ENCODE measurements at regions not wholly inside any gene's neighbourhood (a gene's known extent, or its start where the extent isn't known, plus 50 kb on each side); places are given as distances from the start of the nearest gene placed in this dataset.
A peak's percentile ranks its signal among the peaks of the same experiment; 100 is the strongest.

DNA sequence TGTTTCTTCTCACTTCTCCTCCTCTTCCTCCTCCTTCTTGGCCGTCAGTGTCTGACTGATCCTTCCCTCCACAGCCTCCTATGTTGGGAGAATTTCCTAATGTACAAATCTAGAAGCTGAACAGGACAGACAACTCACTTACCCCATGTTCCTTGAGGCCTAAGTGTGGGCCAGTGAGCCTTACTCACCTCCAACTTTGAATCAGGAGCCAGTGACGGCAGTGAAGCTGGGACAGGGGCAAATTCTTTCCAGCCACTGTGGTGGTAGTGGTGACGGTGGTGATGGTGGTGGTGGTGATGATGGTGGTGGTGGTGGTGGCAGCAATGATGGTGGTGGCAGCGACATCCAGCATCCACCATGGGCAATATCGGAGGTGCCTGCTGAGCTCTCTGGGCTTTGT, 166.3 kb downstream of the FAM43A start:
- H3K4me3 ChIP-seq (ENCODE audit: low read depth in 1 of 2, low read length in 2 of 2) = no peak overlapping the region
- H3K36me3 ChIP-seq (ENCODE audit: control insufficient read depth in 1 of 2, insufficient read depth in 2 of 2, low read length in 2 of 2) = no peaks in the 10 kb centered on the region
- no peak overlapping the region for H3K27ac ChIP-seq (ENCODE audit: low read depth, low read length)
- no peaks in the 10 kb centered on the region for H3K9me3 ChIP-seq (ENCODE audit: control insufficient read depth in 1 of 2, low read length in 2 of 2)
- H3K27me3 ChIP-seq (ENCODE audit: control insufficient read depth in 1 of 2, insufficient read depth in 2 of 2, low read length in 2 of 2) = no peaks in the 10 kb centered on the region
- peaks cover 10 to 22% of the 10 kb centered on the region in 2 donors for H3K4me1 ChIP-seq (ENCODE audit: control insufficient read depth in 1 of 2, insufficient read depth in 2 of 2, low read length in 2 of 2)
- H3K9ac ChIP-seq (ENCODE audit: low read depth in 1 of 2, low read length in 2 of 2) = no peak overlapping the region

DNA sequence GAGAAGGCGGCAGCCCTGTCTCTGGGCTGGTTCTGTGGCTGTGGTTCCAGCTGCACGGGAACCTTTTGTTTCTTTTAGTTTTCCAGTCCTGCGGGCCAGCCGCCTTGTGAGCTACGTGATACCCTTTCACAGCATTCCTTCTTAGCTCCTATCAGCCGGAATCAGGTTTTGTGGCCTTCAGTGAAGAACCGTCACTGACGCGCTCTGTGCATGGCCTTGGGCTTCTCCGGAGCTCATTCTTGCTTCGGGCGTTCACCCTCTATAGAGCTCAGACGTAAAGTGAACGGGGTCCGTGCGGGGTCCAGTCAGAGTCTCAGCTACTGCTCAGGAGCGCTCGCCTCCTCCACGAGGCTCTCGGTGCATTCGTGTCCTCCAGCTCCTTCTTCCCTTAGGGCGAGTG, 166.7 kb downstream of the FAM43A start:
- Histone ChIP-seq H3K9me3 (ENCODE audit: control insufficient read depth in 1 of 2, low read length in 2 of 2) (no peaks in the 10 kb centered on the region), H3K27me3 (ENCODE audit: control insufficient read depth in 1 of 2, insufficient read depth in 2 of 2, low read length in 2 of 2) (no peaks in the 10 kb centered on the region), H3K27ac (ENCODE audit: low read depth, low read length) (no peak overlapping the region), H3K36me3 (ENCODE audit: control insufficient read depth in 1 of 2, insufficient read depth in 2 of 2, low read length in 2 of 2) (no peaks in the 10 kb centered on the region), H3K9ac (ENCODE audit: low read depth in 1 of 2, low read length in 2 of 2) (no peak overlapping the region), H3K4me1 (ENCODE audit: control insufficient read depth in 1 of 2, insufficient read depth in 2 of 2, low read length in 2 of 2) (peaks cover 14 to 22% of the 10 kb centered on the region in 2 donors), H3K4me3 (ENCODE audit: low read depth in 1 of 2, low read length in 2 of 2) (no peak overlapping the region)

DNA sequence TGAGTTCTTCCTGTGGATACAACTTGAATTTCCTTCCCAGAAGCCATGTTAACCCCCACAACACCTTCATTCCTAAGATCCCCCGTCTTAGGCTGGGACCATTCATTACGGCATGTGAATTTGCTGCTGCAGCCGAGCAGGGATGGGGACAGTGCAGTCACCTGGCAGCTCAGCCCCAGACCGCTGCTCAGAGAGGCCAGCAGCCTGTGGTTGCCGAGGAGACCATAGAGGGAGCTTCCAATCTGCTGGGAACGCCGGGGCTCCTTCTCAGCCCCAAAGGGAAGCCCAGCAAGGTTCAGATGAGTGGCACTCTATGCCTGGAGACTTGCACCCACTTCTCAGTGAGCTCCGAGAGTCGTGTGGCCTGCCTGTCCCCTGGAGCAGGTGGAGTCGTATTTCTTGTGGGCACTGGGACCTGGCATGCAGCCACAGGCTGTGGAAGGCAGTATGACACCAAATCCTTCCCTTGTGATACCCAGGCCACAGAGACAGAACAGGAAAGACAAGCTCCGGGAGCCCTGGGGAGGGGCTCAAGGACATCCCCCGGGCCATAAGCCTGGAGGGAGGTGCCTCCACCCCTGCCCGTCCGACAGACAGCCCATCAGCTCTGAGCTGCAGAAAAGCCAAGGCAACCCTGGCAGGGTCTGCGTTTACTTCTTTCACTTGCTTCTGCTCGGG, 167.3 kb downstream of the FAM43A start:
- Histone ChIP-seq H3K9me3 (ENCODE audit: control insufficient read depth in 1 of 2, low read length in 2 of 2) (no peaks in the 10 kb centered on the region), H3K36me3 (ENCODE audit: control insufficient read depth in 1 of 2, insufficient read depth in 2 of 2, low read length in 2 of 2) (no peaks in the 10 kb centered on the region), H3K27ac (ENCODE audit: low read depth, low read length) (no peak overlapping the region), H3K4me3 (ENCODE audit: low read depth in 1 of 2, low read length in 2 of 2) (no peak overlapping the region), H3K4me1 (ENCODE audit: control insufficient read depth in 1 of 2, insufficient read depth in 2 of 2, low read length in 2 of 2) (peaks cover 16 to 22% of the 10 kb centered on the region in 2 donors), H3K9ac (ENCODE audit: low read depth in 1 of 2, low read length in 2 of 2) (no peak overlapping the region), H3K27me3 (ENCODE audit: control insufficient read depth in 1 of 2, insufficient read depth in 2 of 2, low read length in 2 of 2) (no peaks in the 10 kb centered on the region)

DNA sequence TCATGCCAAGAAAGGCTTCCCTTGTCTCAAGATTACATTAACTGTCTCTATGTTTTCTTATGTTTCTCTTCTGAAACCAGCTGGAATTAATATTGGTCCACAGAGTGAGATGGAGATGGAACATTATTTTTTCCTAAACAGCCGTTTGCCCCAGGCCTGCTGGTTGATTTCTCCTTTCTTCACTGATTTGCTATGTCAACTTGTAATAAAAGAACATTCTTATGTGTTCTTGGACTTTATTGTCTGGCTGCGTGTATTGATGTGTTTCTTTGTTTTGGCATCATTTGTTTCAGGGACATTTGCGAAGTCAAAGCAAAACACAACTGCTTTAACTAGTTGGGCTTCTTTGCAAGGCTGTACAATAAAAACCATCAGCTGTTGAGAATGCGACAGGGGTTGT, 168.5 kb downstream of the FAM43A start:
- Histone ChIP-seq H3K27me3 (ENCODE audit: control insufficient read depth in 1 of 2, insufficient read depth in 2 of 2, low read length in 2 of 2) (no peaks in the 10 kb centered on the region), H3K4me1 (ENCODE audit: control insufficient read depth in 1 of 2, insufficient read depth in 2 of 2, low read length in 2 of 2) (peaks cover 16 to 22% of the 10 kb centered on the region in 2 donors), H3K9me3 (ENCODE audit: control insufficient read depth in 1 of 2, low read length in 2 of 2) (no peaks in the 10 kb centered on the region), H3K36me3 (ENCODE audit: control insufficient read depth in 1 of 2, insufficient read depth in 2 of 2, low read length in 2 of 2) (no peaks in the 10 kb centered on the region), H3K9ac (ENCODE audit: low read depth in 1 of 2, low read length in 2 of 2) (no peak overlapping the region), H3K27ac (ENCODE audit: low read depth, low read length) (no peak overlapping the region), H3K4me3 (ENCODE audit: low read depth in 1 of 2, low read length in 2 of 2) (peak overlapping the region in 1 of 2 donors; percentile 60)

DNA sequence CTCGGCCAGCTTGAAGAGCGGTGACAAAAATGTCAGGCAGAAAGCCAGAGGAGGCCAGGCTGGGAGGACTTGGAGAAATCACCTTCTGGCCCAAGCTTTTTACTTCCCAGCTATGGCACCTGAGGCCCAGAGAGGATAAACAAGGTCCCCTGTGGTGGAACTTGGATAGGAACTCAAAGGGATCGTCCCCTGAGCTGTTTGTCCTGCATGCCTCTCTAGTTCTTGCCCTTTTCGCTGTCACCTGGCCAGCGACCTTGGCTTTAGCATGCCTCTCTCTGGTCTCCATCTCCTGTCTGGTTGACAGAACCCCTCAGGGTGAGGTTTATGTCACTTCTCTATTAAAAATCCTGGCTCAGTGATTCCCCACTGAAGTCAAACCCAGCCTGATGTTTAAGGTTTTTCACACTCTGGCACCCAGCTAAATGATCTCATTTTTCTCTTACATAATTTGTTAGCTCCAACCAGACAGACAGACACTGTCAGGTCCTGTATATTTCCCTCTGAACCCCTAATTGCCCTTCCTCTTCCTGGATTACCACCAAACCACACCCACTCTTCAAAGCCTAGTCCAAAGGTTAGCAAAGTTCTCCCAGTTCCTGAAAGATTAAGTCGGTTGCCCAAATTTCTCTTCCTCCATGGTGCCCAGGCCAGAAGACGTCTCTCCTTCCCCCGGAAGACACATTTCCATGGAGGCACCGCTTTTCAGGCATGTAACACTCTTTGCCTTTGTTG, 169.1 kb downstream of the FAM43A start:
- Histone ChIP-seq H3K4me3 (ENCODE audit: low read depth in 1 of 2, low read length in 2 of 2) (peak overlapping the region; percentile 36 to 60), H3K9ac (ENCODE audit: low read depth in 1 of 2, low read length in 2 of 2) (peak overlapping the region in 1 of 2 donors; percentile 39), H3K4me1 (ENCODE audit: control insufficient read depth in 1 of 2, insufficient read depth in 2 of 2, low read length in 2 of 2) (peaks cover 16 to 22% of the 10 kb centered on the region in 2 donors), H3K36me3 (ENCODE audit: control insufficient read depth in 1 of 2, insufficient read depth in 2 of 2, low read length in 2 of 2) (no peaks in the 10 kb centered on the region), H3K27me3 (ENCODE audit: control insufficient read depth in 1 of 2, insufficient read depth in 2 of 2, low read length in 2 of 2) (no peaks in the 10 kb centered on the region), H3K9me3 (ENCODE audit: control insufficient read depth in 1 of 2, low read length in 2 of 2) (no peaks in the 10 kb centered on the region), H3K27ac (ENCODE audit: low read depth, low read length) (no peak overlapping the region)

DNA sequence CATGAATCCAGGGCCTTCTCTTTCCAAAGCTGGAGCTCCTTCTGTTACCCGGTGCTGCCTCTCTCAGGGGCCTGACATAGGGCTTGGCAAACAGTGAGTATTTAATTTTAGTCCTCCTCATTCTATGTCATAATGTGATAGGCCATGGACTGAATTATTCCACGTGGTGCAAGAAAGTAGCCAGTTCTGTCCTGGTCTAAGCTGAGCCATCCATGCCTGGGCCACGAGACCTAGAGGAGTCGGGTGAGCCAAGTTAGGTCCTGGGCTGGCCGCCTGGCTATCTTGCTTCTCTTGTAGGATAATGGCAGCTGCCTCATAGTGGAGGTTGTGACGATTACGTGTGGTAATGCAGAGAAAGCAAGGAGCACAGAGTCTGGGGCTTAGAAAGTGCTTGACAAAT, 170.6 kb downstream of the FAM43A start:
- H3K27ac ChIP-seq (ENCODE audit: low read depth, low read length) = no peak overlapping the region
- no peaks in the 10 kb centered on the region for H3K9me3 ChIP-seq (ENCODE audit: control insufficient read depth in 1 of 2, low read length in 2 of 2)
- no peak overlapping the region for H3K4me3 ChIP-seq (ENCODE audit: low read depth in 1 of 2, low read length in 2 of 2)
- H3K27me3 ChIP-seq (ENCODE audit: control insufficient read depth in 1 of 2, insufficient read depth in 2 of 2, low read length in 2 of 2) = no peaks in the 10 kb centered on the region
- peaks cover 16 to 22% of the 10 kb centered on the region in 2 donors for H3K4me1 ChIP-seq (ENCODE audit: control insufficient read depth in 1 of 2, insufficient read depth in 2 of 2, low read length in 2 of 2)
- H3K36me3 ChIP-seq (ENCODE audit: control insufficient read depth in 1 of 2, insufficient read depth in 2 of 2, low read length in 2 of 2) = no peaks in the 10 kb centered on the region
- H3K9ac ChIP-seq (ENCODE audit: low read depth in 1 of 2, low read length in 2 of 2) = no peak overlapping the region

DNA sequence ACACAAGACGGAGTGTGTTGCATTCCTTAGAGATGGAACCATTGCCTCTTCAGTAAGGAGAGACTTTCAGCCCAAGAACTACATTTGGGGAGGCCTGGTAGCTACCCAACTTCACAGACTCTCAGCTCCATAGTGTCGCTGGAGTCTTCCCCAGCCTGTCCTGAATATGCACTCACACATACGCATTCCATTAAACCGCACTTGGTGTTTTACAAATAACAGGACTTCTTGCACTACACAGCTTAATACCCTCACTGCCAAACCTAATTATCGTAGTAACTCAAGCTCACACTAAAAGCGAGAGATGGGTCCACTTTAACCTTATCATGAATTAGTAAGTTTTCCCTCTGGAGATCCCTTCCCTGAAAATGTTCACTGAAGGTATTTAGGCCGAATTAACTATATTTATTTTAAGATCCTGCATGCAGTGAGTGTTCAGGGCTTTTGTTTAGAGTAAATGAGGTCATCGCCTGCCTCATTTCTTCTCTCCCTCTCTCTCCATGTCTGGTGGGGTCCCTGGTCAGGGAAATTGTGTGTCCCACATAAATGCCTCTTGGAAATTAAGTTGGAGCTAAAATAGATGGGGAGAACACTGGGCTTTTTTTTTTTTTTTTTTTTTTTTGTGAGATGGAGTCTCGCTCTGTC, 171.9 kb downstream of the FAM43A start:
- H3K36me3 ChIP-seq (ENCODE audit: control insufficient read depth in 1 of 2, insufficient read depth in 2 of 2, low read length in 2 of 2) = no peaks in the 10 kb centered on the region

DNA sequence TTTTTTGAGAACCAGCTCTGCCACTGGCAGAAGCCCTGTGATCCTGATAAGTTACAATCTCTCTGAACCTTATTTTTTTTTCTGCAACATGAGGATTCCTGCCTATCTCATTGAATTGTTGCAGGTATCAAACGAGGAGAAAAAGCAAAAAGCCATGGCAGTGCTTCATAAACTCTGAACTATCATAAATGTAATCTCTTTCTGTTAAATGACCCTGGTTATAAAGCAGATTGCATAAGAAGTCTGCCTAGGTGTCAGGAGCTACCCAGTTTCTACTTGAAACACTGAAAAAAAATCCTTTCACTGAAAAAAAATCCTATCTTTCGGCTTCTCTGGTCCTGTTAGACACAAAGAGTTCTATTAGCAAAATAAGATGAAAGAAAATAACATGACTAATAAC, 172.7 kb downstream of the FAM43A start:
- no peaks in the 10 kb centered on the region for H3K27me3 ChIP-seq (ENCODE audit: control insufficient read depth in 1 of 2, insufficient read depth in 2 of 2, low read length in 2 of 2)
- no peak overlapping the region for H3K4me3 ChIP-seq (ENCODE audit: low read depth in 1 of 2, low read length in 2 of 2)
- H3K36me3 ChIP-seq (ENCODE audit: control insufficient read depth in 1 of 2, insufficient read depth in 2 of 2, low read length in 2 of 2) = no peaks in the 10 kb centered on the region
- no peak overlapping the region for H3K27ac ChIP-seq (ENCODE audit: low read depth, low read length)
- H3K9me3 ChIP-seq (ENCODE audit: control insufficient read depth in 1 of 2, low read length in 2 of 2) = no peaks in the 10 kb centered on the region
- no peak overlapping the region for H3K9ac ChIP-seq (ENCODE audit: low read depth in 1 of 2, low read length in 2 of 2)
- H3K4me1 ChIP-seq (ENCODE audit: control insufficient read depth in 1 of 2, insufficient read depth in 2 of 2, low read length in 2 of 2) = peaks cover 12 to 17% of the 10 kb centered on the region in 2 donors

More for the DNA sequence above, 171.9 kb downstream of the FAM43A start:
- Histone ChIP-seq H3K9ac (ENCODE audit: low read depth in 1 of 2, low read length in 2 of 2) (no peak overlapping the region), H3K4me3 (ENCODE audit: low read depth in 1 of 2, low read length in 2 of 2) (no peak overlapping the region), H3K9me3 (ENCODE audit: control insufficient read depth in 1 of 2, low read length in 2 of 2) (no peaks in the 10 kb centered on the region), H3K27ac (ENCODE audit: low read depth, low read length) (no peak overlapping the region), H3K27me3 (ENCODE audit: control insufficient read depth in 1 of 2, insufficient read depth in 2 of 2, low read length in 2 of 2) (no peaks in the 10 kb centered on the region), H3K4me1 (ENCODE audit: control insufficient read depth in 1 of 2, insufficient read depth in 2 of 2, low read length in 2 of 2) (peaks cover 16 to 22% of the 10 kb centered on the region in 2 donors)

DNA sequence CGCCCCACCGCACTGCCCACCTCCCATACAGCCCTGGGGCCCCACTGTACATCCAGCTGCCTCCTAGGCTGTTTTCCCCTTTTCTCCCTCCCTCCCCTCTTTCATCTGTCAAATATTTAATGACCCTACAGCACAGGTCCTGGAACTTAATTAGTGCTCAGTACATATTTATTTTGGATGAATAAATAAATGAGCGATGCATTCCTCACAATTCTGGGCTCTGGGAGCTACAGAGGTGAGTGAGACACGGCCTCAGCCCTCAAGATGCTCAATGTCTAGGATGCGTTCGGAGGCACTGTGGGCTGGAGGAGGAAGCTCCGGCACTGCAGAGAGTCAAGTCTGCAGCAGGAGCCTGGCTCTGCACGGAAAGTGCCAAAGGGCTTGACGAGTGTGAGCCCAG, 175.0 kb downstream of the FAM43A start:
- no peaks in the 10 kb centered on the region for H3K36me3 ChIP-seq (ENCODE audit: control insufficient read depth in 1 of 2, insufficient read depth in 2 of 2, low read length in 2 of 2)
- H3K4me3 ChIP-seq (ENCODE audit: low read depth in 1 of 2, low read length in 2 of 2) = no peak overlapping the region
- H3K9ac ChIP-seq (ENCODE audit: low read depth in 1 of 2, low read length in 2 of 2) = no peak overlapping the region
- peaks cover 0 to 6% of the 10 kb centered on the region in 2 donors for H3K4me1 ChIP-seq (ENCODE audit: control insufficient read depth in 1 of 2, insufficient read depth in 2 of 2, low read length in 2 of 2)
- no peaks in the 10 kb centered on the region for H3K27me3 ChIP-seq (ENCODE audit: control insufficient read depth in 1 of 2, insufficient read depth in 2 of 2, low read length in 2 of 2)
- H3K27ac ChIP-seq (ENCODE audit: low read depth, low read length) = no peak overlapping the region
- H3K9me3 ChIP-seq (ENCODE audit: control insufficient read depth in 1 of 2, low read length in 2 of 2) = no peaks in the 10 kb centered on the region

DNA sequence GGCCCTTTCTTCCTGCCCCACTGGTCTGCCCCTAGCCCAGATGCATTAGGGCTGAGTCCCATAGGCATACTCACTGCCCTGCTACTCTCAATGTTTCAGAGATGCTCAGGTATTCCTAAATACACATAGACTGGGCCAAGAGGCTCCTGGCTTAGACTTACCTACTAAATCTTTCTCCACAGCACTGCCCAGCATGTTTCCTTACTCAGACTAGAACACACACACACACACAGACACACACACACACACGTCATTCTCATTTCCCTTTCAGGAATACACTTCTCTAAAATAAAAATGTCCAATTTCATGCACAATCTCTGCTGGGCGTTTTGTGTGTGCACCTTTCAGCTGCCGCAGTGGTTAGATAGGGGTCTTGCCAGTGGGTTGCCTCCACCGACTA, 175.7 kb downstream of the FAM43A start:
- Histone ChIP-seq H3K9ac (ENCODE audit: low read depth in 1 of 2, low read length in 2 of 2) (no peak overlapping the region), H3K36me3 (ENCODE audit: control insufficient read depth in 1 of 2, insufficient read depth in 2 of 2, low read length in 2 of 2) (no peaks in the 10 kb centered on the region), H3K27me3 (ENCODE audit: control insufficient read depth in 1 of 2, insufficient read depth in 2 of 2, low read length in 2 of 2) (no peaks in the 10 kb centered on the region), H3K4me1 (ENCODE audit: control insufficient read depth in 1 of 2, insufficient read depth in 2 of 2, low read length in 2 of 2) (peaks cover 0 to 6% of the 10 kb centered on the region in 2 donors), H3K27ac (ENCODE audit: low read depth, low read length) (no peak overlapping the region), H3K9me3 (ENCODE audit: control insufficient read depth in 1 of 2, low read length in 2 of 2) (no peaks in the 10 kb centered on the region), H3K4me3 (ENCODE audit: low read depth in 1 of 2, low read length in 2 of 2) (no peak overlapping the region)
